Cardiac fibroblast (primary cell): ENCODE measurements at regions not wholly inside any gene's neighbourhood (a gene's known extent, or its start where the extent isn't known, plus 50 kb on each side); places are given as distances from the start of the nearest gene placed in this dataset.

Experiments
- DNase-seq, 2 donors: peaks; one replicate each; pipeline versions ENCODE4 v3.0.0 to v3.0.0-alpha.2; 2010; ENCODE audit warnings: low read depth in 2 of 2
- H3K4me3 ChIP-seq, 2 donors: replicated peaks in 1 of 2; 1 replicate in 1 of 2; 2 replicates in 1 of 2; pipeline ENCODE4 v1.5.1; 2011; ENCODE audit warnings: low read depth in 2 of 2, low read length in 2 of 2, mild to moderate bottlenecking in 2 of 2, moderate library complexity in 1 of 2
- TF ChIP-seq, protein P1 (sequence below): IDR thresholded peaks from one replicate; pipeline ENCODE4 v1.5.1; 2011; ENCODE audit warnings: low read depth, mild to moderate bottlenecking, low read length, inconsistent platforms

- no peak for DNase-seq
- H3K4me3 ChIP-seq, result no peak overlapping the region
- TF ChIP-seq, protein P1, sequence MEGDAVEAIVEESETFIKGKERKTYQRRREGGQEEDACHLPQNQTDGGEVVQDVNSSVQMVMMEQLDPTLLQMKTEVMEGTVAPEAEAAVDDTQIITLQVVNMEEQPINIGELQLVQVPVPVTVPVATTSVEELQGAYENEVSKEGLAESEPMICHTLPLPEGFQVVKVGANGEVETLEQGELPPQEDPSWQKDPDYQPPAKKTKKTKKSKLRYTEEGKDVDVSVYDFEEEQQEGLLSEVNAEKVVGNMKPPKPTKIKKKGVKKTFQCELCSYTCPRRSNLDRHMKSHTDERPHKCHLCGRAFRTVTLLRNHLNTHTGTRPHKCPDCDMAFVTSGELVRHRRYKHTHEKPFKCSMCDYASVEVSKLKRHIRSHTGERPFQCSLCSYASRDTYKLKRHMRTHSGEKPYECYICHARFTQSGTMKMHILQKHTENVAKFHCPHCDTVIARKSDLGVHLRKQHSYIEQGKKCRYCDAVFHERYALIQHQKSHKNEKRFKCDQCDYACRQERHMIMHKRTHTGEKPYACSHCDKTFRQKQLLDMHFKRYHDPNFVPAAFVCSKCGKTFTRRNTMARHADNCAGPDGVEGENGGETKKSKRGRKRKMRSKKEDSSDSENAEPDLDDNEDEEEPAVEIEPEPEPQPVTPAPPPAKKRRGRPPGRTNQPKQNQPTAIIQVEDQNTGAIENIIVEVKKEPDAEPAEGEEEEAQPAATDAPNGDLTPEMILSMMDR, result no peak
Measured at GRCh38 chr1:17965515-17966100, 142.0 kb upstream of the IGSF21 start.

GRCh38 chr1:17966341-17966740 lies 141.3 kb upstream of the IGSF21 start:
- no peak for DNase-seq
- no peak overlapping the region for H3K4me3 ChIP-seq
- TF ChIP-seq, protein P1, result no peak

- H3K4me3 ChIP-seq, result no peak overlapping the region
- no peak for DNase-seq
- TF ChIP-seq, protein P1, result no peak
Measured at GRCh38 chr1:17967623-17968255, 139.9 kb upstream of the IGSF21 start.

- TF ChIP-seq, protein P1, result no peak
- DNase-seq, result no peak
- no peak overlapping the region for H3K4me3 ChIP-seq
Measured at GRCh38 chr1:17970757-17971156, 136.8 kb upstream of the IGSF21 start.

DNA sequence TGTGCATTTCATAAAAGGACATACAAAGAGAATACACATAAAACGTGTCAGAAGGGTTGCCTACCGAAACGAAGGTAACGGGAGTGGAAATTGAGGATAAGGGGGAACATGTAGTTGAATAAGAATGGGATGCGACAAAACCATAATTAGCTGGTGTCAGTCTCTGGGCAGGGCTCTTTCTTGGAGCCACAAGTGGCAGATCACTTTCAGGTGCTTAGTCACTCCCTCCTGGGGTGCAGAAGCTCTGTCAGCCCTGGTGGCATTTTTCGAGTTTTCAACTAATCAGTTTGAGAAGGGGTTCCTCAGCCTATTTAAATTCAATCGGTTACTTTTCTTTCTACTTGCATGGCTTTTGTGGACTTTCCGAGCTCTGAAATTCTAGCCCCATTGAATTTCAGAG lies 133.9 kb upstream of the IGSF21 start:
- DNase-seq, result no peak
- H3K4me3 ChIP-seq, result no peak overlapping the region
- TF ChIP-seq, protein P1, result no peak

GRCh38 chr1:17976854-17977253 lies 130.7 kb upstream of the IGSF21 start:
- TF ChIP-seq, protein P1, result no peak
- no peak overlapping the region for H3K4me3 ChIP-seq

More at GRCh38 chr1:17976854-17977253, 130.7 kb upstream of the IGSF21 start:
- no peak for DNase-seq
